ENCODE measurements at regions not wholly inside any gene's neighbourhood (a gene's known extent, or its start where the extent isn't known, plus 50 kb on each side); places are given as distances from the start of the nearest gene placed in this dataset.
"Not testable (repeated sequence)": the region's sequence is repeated elsewhere in the genome, so short reads cannot be mapped to it uniquely, and the experiment has no call there.

DNA sequence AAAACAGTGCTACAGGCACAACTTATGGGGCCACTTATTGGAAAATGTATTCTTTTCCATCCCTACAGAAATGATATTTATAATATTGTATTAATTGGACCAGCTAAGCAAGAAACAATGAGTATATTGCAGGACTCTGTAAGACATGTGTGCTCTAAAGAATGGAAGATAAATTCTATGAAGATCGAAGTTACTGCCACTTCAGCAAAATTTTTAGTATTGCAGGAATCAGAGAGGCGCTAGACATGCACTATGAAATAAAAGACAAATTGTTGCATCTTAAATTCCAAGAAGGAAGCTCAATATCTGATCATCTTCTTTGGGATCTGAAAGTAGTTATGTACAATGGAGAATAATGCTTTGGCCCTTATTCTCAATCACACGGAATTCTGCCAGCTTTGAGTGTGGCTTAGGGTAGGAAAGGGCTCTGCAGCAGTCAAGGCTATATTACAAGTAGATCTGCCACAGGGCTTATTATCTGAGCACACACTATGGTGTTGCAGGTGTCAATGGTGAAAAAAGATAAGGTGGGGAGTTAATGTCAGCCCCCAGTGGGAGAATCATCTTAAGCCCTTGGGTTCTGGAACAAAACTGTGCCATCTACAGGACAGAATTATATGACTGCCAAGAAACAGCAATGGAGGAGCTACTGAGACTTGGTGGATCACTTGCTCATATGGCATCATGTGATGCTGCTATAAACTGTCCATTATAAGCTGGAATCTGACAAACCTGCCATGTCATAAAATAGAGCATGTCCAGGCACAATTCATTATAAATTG, 334.0 kb upstream of the NDST3 start:
- DNase-seq, result no peak

DNA sequence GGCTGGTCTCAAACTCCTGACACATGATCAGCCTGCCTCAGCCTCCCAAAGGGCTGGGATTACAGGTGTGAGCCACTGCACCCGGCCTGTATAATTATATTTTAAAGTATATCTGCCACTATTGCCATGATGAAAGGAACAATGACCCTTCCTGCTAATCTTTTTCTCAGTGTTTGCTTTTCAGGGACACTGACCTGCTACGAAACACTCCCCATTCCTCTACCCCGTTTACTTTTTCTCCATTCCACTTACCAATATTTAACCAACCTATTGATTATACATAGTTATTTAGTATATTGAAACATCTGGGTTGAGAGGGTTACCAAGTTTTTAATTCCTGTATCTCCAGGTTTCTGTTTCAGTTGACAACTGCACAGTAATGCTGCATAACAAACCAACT, 331.9 kb upstream of the NDST3 start:
- DNase-seq, result no peak

- no peak for DNase-seq
Observed at GRCh38 chr4:117704721-117705120, 329.6 kb upstream of the NDST3 start.

DNA sequence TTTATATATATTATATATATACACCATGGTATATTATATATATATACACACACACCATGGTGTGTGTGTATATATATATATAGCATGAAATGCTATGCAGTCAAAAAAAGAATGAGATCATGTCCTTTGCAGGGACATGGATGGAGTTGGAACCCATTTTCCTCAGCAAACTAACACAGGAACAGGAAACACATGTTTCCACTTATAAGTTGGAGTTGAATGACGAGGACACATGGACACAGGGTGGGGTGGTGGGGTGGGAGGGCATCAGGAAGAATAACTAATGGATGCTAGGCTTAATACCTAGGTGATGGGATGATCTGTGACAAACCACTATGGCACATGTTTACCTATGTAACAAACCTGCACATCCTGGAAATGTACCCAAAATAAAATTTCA, 293.6 kb upstream of the NDST3 start:
- no peak for DNase-seq

- DNase-seq, result not testable (repeated sequence)
Observed at GRCh38 chr4:117745379-117745778, 288.9 kb upstream of the NDST3 start.

DNA sequence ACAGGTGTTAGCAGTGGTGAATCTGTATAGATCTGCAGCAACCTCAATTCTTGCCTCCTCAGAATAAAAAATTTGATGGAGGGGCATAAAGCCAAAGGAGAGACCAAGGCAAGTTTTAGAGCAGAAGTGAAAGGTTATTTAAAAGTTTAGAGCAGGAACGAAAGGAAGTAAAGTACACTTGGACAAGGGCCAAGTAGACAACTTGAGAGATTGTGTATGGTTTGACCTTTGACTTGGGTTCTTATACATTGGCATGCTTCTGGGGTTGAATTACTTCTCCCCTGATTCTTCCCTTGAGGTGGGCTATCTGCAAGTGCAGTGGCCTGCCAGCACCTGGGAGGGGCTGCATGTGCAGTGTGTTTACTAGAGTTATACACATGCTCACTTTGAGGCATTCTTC, 278.8 kb upstream of the NDST3 start:
- no peak for DNase-seq

GRCh38 chr4:117768610-117769009, 265.7 kb upstream of the NDST3 start:
- DNase-seq, result no peak

DNA sequence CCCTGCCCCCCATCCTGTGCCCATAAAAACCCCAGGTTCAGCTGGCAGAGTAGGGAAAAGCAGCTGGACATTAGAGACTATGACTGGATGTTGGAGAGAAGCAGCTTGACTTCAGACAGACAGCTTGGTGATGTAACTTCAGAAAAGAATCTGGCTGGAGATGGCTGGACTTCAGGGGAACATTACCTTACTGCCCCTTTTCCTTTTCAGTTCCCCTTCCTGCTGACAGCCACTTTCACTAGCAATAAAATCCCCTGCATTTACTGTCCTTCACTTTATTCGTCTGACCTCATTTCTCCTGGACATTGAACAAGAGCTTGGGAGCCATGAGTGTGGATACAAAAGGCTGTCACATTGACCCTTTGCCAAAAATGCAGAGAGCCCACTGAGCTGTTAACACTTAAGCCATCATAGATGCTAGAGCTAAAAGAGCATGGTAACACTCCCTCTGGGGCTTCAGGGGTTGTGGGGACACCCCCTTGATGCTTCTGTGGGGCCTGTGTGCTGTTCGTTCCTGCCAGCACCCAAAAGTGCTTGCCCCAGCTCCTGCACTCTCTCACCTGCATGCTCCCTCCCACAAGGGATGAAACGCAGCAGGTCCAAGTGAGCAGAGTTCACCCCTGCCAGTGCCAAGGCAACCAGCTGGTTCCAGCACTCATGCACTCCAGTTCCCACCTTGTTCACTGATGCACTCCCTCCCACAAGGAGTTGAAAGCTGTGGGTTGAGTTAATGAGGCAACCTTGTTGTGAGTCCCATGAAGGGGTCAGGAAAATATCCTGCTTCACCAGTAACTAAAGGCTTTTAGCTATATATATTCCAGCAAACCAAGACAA, 263.8 kb upstream of the NDST3 start:
- DNase-seq, result no peak

GRCh38 chr4:117771647-117772337, 262.5 kb upstream of the NDST3 start:
- DNase-seq, result no peak

- no peak for DNase-seq
Observed at GRCh38 chr4:117773064-117773936, 261.0 kb upstream of the NDST3 start.

DNA sequence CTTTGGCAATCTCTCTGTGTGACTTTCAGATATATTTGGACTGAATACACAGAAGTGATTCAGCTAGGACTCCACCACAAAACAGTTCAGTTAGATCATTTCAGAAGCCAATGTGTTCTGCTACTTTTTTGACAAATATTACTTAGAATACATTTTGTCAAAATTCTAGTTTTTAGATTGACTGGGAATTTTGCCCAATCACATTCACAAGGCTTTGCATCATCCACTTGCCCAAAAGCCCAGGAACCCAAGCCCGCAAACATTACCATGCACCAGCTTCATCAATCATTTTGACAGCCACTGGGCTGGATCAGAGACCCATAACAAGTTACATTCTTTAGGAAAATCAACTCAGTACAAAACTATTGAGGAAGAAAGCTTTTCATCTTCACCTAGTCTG, 256.6 kb upstream of the NDST3 start:
- DNase-seq, result no peak

DNA sequence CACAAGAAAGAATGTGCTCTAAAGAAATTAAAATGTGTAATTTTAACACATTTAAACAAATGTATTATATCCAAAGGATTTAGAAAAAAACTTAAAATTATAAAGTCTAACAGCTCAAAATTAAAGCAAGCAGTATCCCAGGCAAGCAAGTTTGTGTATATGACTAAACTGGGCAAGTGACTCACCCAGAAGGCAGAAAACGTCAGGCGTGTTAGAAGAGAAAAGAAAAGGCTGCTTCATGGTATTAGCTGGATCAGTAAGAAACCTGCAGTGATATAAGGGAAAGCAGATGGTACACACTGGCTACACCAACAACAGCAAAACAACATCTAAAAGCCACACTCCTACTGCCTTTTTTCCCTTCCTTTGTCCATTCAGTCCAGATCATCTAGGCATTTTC, 250.6 kb upstream of the NDST3 start:
- no peak for DNase-seq

DNA sequence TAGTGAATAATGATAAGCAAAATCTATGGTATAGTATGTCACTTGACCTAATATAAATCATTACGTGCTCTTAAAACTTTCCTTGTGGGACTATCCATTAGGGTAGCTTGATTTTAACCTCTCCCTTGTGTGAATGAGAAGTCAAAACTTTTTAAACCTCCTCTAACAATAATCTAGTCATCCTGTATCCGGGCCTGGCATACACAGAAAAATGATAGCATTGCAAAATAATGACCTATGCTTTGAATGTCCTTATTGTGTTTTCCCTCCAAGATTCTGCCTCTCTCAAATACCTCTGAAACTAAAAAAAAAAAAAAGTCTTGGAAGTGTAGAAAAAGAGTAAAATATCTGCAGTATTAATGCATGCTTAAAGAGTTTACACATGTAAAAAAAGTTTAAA, 250.0 kb upstream of the NDST3 start:
- no peak for DNase-seq

GRCh38 chr4:117786566-117786965, 247.7 kb upstream of the NDST3 start:
- DNase-seq, result no peak

- no peak for DNase-seq
Observed at GRCh38 chr4:117793845-117794480, 240.3 kb upstream of the NDST3 start.

- no peak for DNase-seq
Observed at GRCh38 chr4:117796677-117797076, 237.6 kb upstream of the NDST3 start.

DNA sequence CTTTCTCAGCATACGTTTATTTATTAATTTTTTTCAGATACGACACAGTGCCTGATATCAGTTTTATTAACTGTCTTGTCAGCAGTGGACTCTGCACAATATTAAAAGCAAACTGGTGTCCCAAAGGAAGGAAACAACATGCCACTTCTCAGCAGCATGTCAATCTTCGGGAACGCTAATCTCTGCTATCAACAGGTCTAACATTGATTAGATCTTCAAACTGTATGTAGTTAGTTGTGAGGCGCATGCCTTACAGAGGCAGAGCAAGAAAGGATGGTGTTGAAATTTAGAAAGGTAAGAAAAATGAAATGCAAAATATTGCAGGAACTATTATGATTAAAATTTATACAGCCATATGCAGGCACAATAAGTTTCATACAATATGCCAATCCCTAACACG, 233.7 kb upstream of the NDST3 start:
- DNase-seq, result no peak

DNA sequence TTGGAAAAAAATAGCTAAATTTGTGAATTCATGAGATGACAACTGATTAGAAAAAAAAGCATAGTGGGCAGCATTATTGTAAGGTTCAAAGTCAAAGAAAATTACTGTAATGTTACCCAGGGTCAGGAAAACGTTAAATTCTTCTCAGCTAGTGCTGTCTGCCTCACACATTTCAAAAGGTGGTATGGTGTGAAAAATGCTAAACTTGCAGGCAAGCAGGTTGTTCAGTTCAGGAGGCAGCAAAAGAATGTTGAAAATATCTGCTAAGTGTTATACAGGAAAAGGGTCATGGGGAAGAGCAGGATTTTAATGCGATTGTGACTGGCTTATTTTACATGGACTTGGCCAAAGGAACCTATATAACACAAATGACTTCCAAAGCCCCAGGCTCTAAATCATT, 232.5 kb upstream of the NDST3 start:
- no peak for DNase-seq

DNA sequence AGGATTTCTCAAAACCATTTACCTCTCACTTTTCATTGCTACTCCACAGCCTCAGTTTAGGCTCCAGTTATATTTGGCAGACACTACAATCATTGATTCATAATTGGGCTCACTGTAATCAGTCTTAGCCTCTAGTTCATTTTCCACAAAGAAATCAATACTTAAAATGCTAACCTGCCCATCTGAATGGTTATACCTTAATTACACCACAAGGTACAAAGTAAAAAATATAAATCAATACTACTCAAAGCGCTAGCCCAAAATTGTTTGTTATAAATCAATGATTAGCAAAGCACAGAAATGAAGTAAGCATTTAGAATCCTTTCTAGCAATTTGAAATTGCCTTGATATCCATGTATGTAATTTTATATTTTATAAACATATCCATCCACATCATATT, 222.6 kb upstream of the NDST3 start:
- DNase-seq, result no peak

DNA sequence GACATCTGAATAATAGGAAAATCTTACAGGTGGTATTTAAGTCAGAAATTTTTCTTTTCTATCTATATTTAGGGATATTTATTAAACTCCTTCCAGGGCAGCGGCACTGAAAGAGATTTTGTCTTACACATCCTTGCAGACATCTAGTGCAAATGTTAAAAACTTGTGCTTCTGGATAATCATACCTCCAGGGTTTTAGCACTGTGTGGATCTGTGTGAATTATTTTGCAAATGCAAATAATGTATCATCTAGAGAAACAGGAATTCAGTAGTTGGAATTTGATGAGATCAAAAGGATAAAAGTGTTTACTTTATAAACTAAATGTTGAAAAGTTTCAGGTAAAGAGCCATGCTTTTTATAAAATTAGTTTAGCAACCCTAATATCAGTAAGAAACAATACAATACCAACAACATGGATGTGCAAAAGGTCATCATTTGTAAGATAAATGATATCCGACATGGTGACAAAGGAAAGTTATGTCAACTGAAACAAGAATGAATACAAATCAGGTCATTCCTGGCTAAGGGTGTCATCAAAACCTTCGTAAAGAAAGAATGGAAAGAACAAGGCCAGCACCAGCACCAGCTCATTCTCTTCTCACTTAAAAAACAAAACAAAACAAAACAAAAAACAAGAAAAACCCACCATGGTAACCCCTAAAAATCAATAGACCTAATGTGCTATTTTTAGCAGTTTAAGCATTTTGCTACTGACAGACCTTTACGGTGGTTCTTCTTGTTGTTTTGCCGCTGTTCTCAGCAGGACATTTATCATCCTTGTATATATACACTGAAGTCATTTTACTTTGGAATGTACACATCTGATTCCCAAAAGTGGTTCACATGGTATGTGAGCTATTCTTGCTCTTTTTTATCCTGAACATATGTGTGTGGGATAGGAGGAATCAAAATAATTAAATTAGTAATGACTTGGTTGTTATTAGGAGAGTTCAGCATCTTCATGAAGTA, 219.7 kb upstream of the NDST3 start:
- no peak for DNase-seq

GRCh38 chr4:117817301-117817700, 217.0 kb upstream of the NDST3 start:
- no peak for DNase-seq

Measured in stimulated activated CD4-positive, alpha-beta T cell treated with anti-CD3 and anti-CD28 coated beads, Interleukin-2, amount 100 ng/mL, for 48 hours (primary cell).